Endothelial cell of umbilical vein (primary cell): ENCODE measurements at regions not wholly inside any gene's neighbourhood (a gene's known extent, or its start where the extent isn't known, plus 50 kb on each side); places are given as distances from the start of the nearest gene placed in this dataset.

Source experiments
- EZH2 ChIP-seq: IDR thresholded peaks from 2 replicates; pipeline ENCODE4 v1.6.1; 2012; ENCODE audit warnings: borderline replicate concordance, low read depth, mild to moderate bottlenecking, moderate library complexity, low read length, inconsistent platforms; ENCODE audit not compliant: severe bottlenecking
- FOS ChIP-seq: IDR thresholded peaks from 2 replicates; pipeline ENCODE4 v1.6.1; 2011; ENCODE audit warnings: mild to moderate bottlenecking, low read length, moderate library complexity, borderline replicate concordance; ENCODE audit not compliant: insufficient read depth
- GATA2 ChIP-seq: IDR thresholded peaks from 2 replicates; pipeline ENCODE4 v1.7.0; 2011; ENCODE audit warnings: low read depth, mild to moderate bottlenecking, moderate library complexity, mixed read lengths, low read length; ENCODE audit not compliant: insufficient read length, insufficient read depth
- MYC ChIP-seq: IDR thresholded peaks from one replicate; pipeline ENCODE4 v1.6.1; 2011; ENCODE audit warnings: mild to moderate bottlenecking, low read depth, low read length
- POLR2A ChIP-seq: IDR thresholded peaks from 2 replicates; pipeline ENCODE4 v1.6.1; 2012; ENCODE audit warnings: low read depth, mild to moderate bottlenecking, control low read depth, low read length
- POLR2AphosphoS5 ChIP-seq: IDR thresholded peaks from 2 replicates; pipeline ENCODE4 v1.6.1; 2012; ENCODE audit warnings: low read depth, mild to moderate bottlenecking, control low read depth, low read length, moderate library complexity; ENCODE audit not compliant: insufficient read depth
- TF ChIP-seq, protein P1 (sequence below), 2 donors: IDR thresholded peaks; 1 replicate in 1 of 2; 2 replicates in 1 of 2; pipeline ENCODE4 v1.5.1; 2011; ENCODE audit warnings: low read length in 2 of 2, mild to moderate bottlenecking in 2 of 2, moderate library complexity in 2 of 2, control low read depth in 1 of 2, inconsistent platforms in 1 of 2, low read depth in 1 of 2; ENCODE audit not compliant: insufficient read depth in 1 of 2; ENCODE audit errors: extremely low read depth in 1 of 2
- TF ChIP-seq, protein P2 (sequence below): IDR thresholded peaks from 2 replicates; pipeline ENCODE4 v1.6.1; 2011; ENCODE audit not compliant: insufficient read depth, insufficient read length

DNA sequence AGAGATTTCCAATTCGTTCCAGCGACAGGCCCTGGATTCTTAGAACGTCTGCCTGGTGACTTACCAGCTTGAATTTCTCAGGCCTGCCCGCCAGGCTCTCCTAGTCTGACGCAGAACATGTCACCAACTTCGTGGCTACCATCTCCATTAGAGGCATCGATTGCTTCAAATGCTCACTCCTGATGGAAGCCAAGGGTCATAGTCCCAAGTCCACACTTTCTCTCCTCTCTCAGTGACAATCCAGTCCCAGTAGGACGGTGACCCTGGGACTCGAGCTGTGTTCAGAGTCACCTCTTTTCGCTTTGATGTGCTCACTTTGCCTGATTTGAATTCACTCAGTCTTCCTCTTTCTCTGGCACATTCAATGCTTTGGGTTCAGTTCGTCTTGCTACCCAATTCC, 94.8 kb downstream of the GADD45G start:
- TF ChIP-seq, protein P1, sequence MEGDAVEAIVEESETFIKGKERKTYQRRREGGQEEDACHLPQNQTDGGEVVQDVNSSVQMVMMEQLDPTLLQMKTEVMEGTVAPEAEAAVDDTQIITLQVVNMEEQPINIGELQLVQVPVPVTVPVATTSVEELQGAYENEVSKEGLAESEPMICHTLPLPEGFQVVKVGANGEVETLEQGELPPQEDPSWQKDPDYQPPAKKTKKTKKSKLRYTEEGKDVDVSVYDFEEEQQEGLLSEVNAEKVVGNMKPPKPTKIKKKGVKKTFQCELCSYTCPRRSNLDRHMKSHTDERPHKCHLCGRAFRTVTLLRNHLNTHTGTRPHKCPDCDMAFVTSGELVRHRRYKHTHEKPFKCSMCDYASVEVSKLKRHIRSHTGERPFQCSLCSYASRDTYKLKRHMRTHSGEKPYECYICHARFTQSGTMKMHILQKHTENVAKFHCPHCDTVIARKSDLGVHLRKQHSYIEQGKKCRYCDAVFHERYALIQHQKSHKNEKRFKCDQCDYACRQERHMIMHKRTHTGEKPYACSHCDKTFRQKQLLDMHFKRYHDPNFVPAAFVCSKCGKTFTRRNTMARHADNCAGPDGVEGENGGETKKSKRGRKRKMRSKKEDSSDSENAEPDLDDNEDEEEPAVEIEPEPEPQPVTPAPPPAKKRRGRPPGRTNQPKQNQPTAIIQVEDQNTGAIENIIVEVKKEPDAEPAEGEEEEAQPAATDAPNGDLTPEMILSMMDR (IDR thresholded peaks at IDR 0.05; ENCODE audit: extremely low read depth in 1 of 2, insufficient read depth in 1 of 2, low read depth in 1 of 2, low read length in 2 of 2): no peak
- no peak for TF ChIP-seq POLR2A
- no peak for TF ChIP-seq POLR2AphosphoS5
- TF ChIP-seq EZH2: no peak
- TF ChIP-seq MYC: no peak
- TF ChIP-seq, protein P2, sequence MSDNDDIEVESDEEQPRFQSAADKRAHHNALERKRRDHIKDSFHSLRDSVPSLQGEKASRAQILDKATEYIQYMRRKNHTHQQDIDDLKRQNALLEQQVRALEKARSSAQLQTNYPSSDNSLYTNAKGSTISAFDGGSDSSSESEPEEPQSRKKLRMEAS: no peak
- TF ChIP-seq FOS: no peak
- TF ChIP-seq GATA2: no peak
